ENCODE measurements at regions not wholly inside any gene's neighbourhood (a gene's known extent, or its start where the extent isn't known, plus 50 kb on each side); places are given as distances from the start of the nearest gene placed in this dataset.

- peak; percentile 19 for DNase-seq
These were observed 59.5 kb downstream of the PTGS2 start for GRCh38 chr1:186620566-186621350.

- peak; percentile 63 for DNase-seq
These were observed 61.6 kb downstream of the PTGS2 start for GRCh38 chr1:186618401-186619170.

GRCh38 chr1:186617926-186618325, 62.3 kb downstream of the PTGS2 start:
- DNase-seq, result no peak

- DNase-seq, result no peak
These were observed 63.7 kb downstream of the PTGS2 start for GRCh38 chr1:186616511-186616910.

- no peak for DNase-seq
These were observed 64.9 kb downstream of the PTGS2 start for GRCh38 chr1:186615332-186615731.

GRCh38 chr1:186611156-186611555, 69.1 kb downstream of the PTGS2 start:
- DNase-seq, result no peak

GRCh38 chr1:186609183-186609582, 71.0 kb downstream of the PTGS2 start:
- no peak for DNase-seq

- peak; percentile 41 for DNase-seq
These were observed 74.4 kb downstream of the PTGS2 start for GRCh38 chr1:186605762-186606350.

GRCh38 chr1:186595969-186596368, 84.3 kb downstream of the PTGS2 start:
- DNase-seq, result no peak

- DNase-seq, result peak; percentile 3
These were observed 101.8 kb downstream of the PTGS2 start for GRCh38 chr1:186578325-186579016.

GRCh38 chr1:186577633-186578032, 102.6 kb downstream of the PTGS2 start:
- no peak for DNase-seq

- no peak for DNase-seq
These were observed 103.0 kb downstream of the PTGS2 start for GRCh38 chr1:186577216-186577615.

GRCh38 chr1:186575348-186575747, 104.9 kb downstream of the PTGS2 start:
- no peak for DNase-seq

- no peak for DNase-seq
These were observed 105.3 kb downstream of the PTGS2 start for GRCh38 chr1:186574926-186575325.

GRCh38 chr1:186572509-186572908, 107.7 kb downstream of the PTGS2 start:
- no peak for DNase-seq

- DNase-seq, result no peak
These were observed 108.5 kb downstream of the PTGS2 start for GRCh38 chr1:186571771-186572170.

- no peak for DNase-seq
These were observed 108.9 kb upstream of the PDC start for GRCh38 chr1:186569856-186570255.

GRCh38 chr1:186568221-186568620, 107.3 kb upstream of the PDC start:
- DNase-seq, result no peak

- DNase-seq, result no peak
These were observed 105.4 kb upstream of the PDC start for GRCh38 chr1:186566140-186566855.

GRCh38 chr1:186564582-186564981, 103.7 kb upstream of the PDC start:
- DNase-seq, result no peak

- no peak for DNase-seq
These were observed 98.7 kb upstream of the PDC start for GRCh38 chr1:186559601-186560116.

- no peak for DNase-seq
These were observed 96.3 kb upstream of the PDC start for GRCh38 chr1:186557147-186557777.
